ENCODE measurements at regions not wholly inside any gene's neighbourhood (a gene's known extent, or its start where the extent isn't known, plus 50 kb on each side); places are given as distances from the start of the nearest gene placed in this dataset.

DNA sequence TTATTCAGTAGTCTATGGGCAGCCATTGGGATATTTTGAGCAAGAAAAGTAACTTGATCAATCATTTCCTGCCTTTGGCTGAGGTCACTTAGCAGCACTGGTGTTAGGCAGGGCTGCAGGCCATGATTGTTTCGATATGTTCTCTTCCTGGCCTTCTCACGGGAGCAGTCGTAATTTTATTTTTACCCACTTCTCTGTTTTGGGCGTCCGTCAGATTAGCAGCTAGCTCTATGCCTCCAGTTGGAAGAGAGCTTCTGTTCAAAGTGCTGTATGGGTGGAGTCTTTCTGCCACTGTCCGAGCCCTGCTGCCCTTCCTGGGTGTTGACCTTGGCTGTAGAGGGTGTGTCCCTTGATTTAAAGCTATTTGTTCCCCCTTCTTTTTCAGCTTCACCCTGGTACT, 123.4 kb upstream of the ROPN1 start:
- Histone ChIP-seq H3K27ac (ENCODE audit: low read depth, low read length) (no peak overlapping the region), H3K4me3 (ENCODE audit: insufficient read depth, low read length) (no peak overlapping the region)

DNA sequence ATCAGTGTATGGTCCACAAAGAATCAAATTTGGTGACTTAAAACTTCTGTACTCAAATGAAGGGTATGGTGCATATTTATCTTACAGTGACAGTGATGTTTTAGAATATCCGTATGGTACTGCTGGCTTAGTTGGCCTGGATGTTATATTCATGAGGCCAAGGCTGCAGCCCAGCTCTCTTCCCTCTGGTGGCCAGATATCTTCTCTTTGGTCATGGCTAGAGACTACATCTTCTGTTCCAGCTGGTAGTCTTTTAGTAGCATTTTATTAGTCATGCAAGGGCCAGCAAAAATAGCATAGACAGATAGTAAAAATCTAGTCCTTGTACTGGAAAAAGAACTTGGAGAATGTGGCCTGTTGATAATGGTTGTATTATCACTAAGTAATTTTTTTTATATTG, 124.0 kb upstream of the ROPN1 start:
- no peaks in the 10 kb centered on the region for H3K79me2 ChIP-seq (ENCODE audit: insufficient read depth, low read length)
- H3K4me3 ChIP-seq (ENCODE audit: insufficient read depth, low read length): no peak overlapping the region
- H3K27ac ChIP-seq (ENCODE audit: low read depth, low read length): no peak overlapping the region
- no peak overlapping the region for H3K4me2 ChIP-seq (ENCODE audit: insufficient read depth, low read length)
- peaks cover 35% of the 10 kb centered on the region for H3K4me1 ChIP-seq (ENCODE audit: insufficient read depth, low read length)
- no peaks in the 10 kb centered on the region for H4K20me1 ChIP-seq (ENCODE audit: insufficient read depth, low read length)
- H3K27me3 ChIP-seq (ENCODE audit: insufficient read depth, low read length): no peaks in the 10 kb centered on the region
- no peak overlapping the region for H2AFZ ChIP-seq (ENCODE audit: low read length)
- no peaks in the 10 kb centered on the region for H3K36me3 ChIP-seq (ENCODE audit: insufficient read depth, low read length)
- no peak for DNase-seq (ENCODE audit: insufficient read length, low spot score, missing footprints)
- TF ChIP-seq, protein P1, sequence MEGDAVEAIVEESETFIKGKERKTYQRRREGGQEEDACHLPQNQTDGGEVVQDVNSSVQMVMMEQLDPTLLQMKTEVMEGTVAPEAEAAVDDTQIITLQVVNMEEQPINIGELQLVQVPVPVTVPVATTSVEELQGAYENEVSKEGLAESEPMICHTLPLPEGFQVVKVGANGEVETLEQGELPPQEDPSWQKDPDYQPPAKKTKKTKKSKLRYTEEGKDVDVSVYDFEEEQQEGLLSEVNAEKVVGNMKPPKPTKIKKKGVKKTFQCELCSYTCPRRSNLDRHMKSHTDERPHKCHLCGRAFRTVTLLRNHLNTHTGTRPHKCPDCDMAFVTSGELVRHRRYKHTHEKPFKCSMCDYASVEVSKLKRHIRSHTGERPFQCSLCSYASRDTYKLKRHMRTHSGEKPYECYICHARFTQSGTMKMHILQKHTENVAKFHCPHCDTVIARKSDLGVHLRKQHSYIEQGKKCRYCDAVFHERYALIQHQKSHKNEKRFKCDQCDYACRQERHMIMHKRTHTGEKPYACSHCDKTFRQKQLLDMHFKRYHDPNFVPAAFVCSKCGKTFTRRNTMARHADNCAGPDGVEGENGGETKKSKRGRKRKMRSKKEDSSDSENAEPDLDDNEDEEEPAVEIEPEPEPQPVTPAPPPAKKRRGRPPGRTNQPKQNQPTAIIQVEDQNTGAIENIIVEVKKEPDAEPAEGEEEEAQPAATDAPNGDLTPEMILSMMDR (IDR thresholded peaks at IDR 0.05; ENCODE audit: extremely low read depth, low read depth, low read length): no peak
- no peaks in the 10 kb centered on the region for H3K9me3 ChIP-seq (ENCODE audit: low read depth, low read length)

More for the DNA sequence above, 123.4 kb upstream of the ROPN1 start:
- TF ChIP-seq, protein P1 (IDR thresholded peaks at IDR 0.05; ENCODE audit: extremely low read depth, low read depth, low read length): no peak
- no peak for DNase-seq (ENCODE audit: insufficient read length, low spot score, missing footprints)
- Histone ChIP-seq H3K9me3 (ENCODE audit: low read depth, low read length) (no peaks in the 10 kb centered on the region), H3K79me2 (ENCODE audit: insufficient read depth, low read length) (no peaks in the 10 kb centered on the region), H3K36me3 (ENCODE audit: insufficient read depth, low read length) (no peaks in the 10 kb centered on the region), H3K27me3 (ENCODE audit: insufficient read depth, low read length) (no peaks in the 10 kb centered on the region), H3K4me1 (ENCODE audit: insufficient read depth, low read length) (peaks cover 35% of the 10 kb centered on the region), H3K4me2 (ENCODE audit: insufficient read depth, low read length) (no peak overlapping the region), H2AFZ (ENCODE audit: low read length) (no peak overlapping the region), H4K20me1 (ENCODE audit: insufficient read depth, low read length) (no peaks in the 10 kb centered on the region)

DNA sequence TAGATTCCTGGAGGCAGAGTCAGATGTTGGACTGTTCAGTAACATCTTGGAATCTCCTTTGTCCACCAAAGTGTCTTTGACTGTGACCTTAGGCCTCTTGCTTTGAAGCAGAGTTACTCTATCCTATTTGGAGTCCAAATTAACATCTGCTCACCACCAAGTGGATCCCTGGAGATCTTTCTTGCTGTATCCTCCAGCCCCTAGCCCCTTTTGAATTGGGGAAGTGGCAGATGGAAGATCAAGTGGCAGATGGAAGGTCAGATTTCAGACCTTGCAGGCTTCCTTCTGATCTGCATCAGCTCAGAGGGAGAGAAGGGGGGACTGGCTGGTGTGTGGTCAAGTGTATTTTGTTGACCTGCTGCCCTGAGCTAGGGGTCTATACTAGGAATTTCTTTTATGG, 125.0 kb upstream of the ROPN1 start:
- Histone ChIP-seq H3K4me2 (ENCODE audit: insufficient read depth, low read length) (no peak overlapping the region), H2AFZ (ENCODE audit: low read length) (no peak overlapping the region), H3K9me3 (ENCODE audit: low read depth, low read length) (no peaks in the 10 kb centered on the region), H3K27ac (ENCODE audit: low read depth, low read length) (no peak overlapping the region), H4K20me1 (ENCODE audit: insufficient read depth, low read length) (no peaks in the 10 kb centered on the region), H3K36me3 (ENCODE audit: insufficient read depth, low read length) (no peaks in the 10 kb centered on the region), H3K27me3 (ENCODE audit: insufficient read depth, low read length) (no peaks in the 10 kb centered on the region), H3K4me3 (ENCODE audit: insufficient read depth, low read length) (no peak overlapping the region), H3K4me1 (ENCODE audit: insufficient read depth, low read length) (peaks cover 35% of the 10 kb centered on the region), H3K79me2 (ENCODE audit: insufficient read depth, low read length) (no peaks in the 10 kb centered on the region)
- TF ChIP-seq, protein P1 (IDR thresholded peaks at IDR 0.05; ENCODE audit: extremely low read depth, low read depth, low read length): no peak
- no peak for DNase-seq (ENCODE audit: insufficient read length, low spot score, missing footprints)

DNA sequence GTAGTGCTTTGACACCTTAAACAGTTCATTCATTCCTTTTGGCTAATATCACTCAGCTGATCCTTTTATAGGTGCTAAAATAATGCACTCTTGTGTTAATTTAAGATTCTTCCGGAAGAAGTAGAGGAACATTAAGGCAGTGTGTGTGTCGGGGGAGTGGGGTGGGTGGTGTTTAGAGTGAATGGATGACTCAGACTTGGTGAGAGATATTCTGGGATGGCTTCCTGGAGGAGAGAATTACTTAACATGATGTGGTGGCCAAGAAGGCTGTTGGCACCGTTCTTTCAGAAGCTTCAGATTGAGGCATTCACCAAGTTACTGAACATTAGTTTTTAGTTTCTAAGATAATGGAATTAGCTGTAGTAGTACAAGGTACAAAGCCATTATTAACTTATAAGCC, 125.6 kb upstream of the ROPN1 start:
- Histone ChIP-seq H3K4me1 (ENCODE audit: insufficient read depth, low read length) (peaks cover 35% of the 10 kb centered on the region), H3K27ac (ENCODE audit: low read depth, low read length) (no peak overlapping the region), H3K4me3 (ENCODE audit: insufficient read depth, low read length) (no peak overlapping the region), H3K4me2 (ENCODE audit: insufficient read depth, low read length) (peak overlapping the region; percentile 23), H3K36me3 (ENCODE audit: insufficient read depth, low read length) (no peaks in the 10 kb centered on the region), H4K20me1 (ENCODE audit: insufficient read depth, low read length) (no peaks in the 10 kb centered on the region), H3K79me2 (ENCODE audit: insufficient read depth, low read length) (no peaks in the 10 kb centered on the region), H3K9me3 (ENCODE audit: low read depth, low read length) (no peaks in the 10 kb centered on the region), H2AFZ (ENCODE audit: low read length) (no peak overlapping the region), H3K27me3 (ENCODE audit: insufficient read depth, low read length) (no peaks in the 10 kb centered on the region)
- DNase-seq (ENCODE audit: insufficient read length, low spot score, missing footprints): peak; percentile 73
- TF ChIP-seq, protein P1 (IDR thresholded peaks at IDR 0.05; ENCODE audit: extremely low read depth, low read depth, low read length): no peak
